Astrocyte of the spinal cord (primary cell): ENCODE measurements at regions not wholly inside any gene's neighbourhood (a gene's known extent, or its start where the extent isn't known, plus 50 kb on each side); places are given as distances from the start of the nearest gene placed in this dataset.

Experiments
- DNase-seq: peaks from one replicate; pipeline ENCODE4 v3.0.0; 2011; ENCODE audit warnings: low read depth, low spot score
- H3K4me3 ChIP-seq: 2 replicates; pipeline ENCODE4 v1.5.1; 2011; ENCODE audit warnings: low read depth, mild to moderate bottlenecking, low read length, moderate library complexity
- in situ Hi-C: cut with HindIII; loops from 2 replicates; pipeline ENCODE4 v1.10.0; 2017; ENCODE audit warnings: low sequenced_read_pairs
- TF ChIP-seq, protein P1 (sequence below): IDR thresholded peaks from 2 replicates; pipeline ENCODE4 v1.5.1; 2012; ENCODE audit warnings: low read depth, mild to moderate bottlenecking, low read length, inconsistent platforms

DNA sequence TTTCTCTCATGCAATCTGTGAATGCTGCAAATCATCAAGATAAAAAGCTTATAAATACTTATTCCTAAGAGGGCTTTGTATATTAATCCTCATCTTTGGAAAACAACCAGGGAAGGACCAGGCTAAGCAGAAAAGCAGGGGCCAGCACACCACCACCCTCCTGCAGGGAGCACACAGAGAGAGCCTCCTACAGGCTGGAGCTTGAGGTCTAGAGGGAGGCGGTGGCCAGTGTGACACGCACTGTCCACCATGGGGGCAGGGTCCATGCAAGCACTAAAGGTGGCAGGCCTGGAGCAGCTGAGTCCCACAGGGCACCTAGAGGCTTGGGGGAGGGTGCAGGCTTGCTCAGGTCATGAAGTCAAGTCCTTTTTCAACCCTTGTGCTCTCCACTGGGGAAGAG, 236.9 kb downstream of the TACR3 start:
- DNase-seq, result no peak
- TF ChIP-seq, protein P1, sequence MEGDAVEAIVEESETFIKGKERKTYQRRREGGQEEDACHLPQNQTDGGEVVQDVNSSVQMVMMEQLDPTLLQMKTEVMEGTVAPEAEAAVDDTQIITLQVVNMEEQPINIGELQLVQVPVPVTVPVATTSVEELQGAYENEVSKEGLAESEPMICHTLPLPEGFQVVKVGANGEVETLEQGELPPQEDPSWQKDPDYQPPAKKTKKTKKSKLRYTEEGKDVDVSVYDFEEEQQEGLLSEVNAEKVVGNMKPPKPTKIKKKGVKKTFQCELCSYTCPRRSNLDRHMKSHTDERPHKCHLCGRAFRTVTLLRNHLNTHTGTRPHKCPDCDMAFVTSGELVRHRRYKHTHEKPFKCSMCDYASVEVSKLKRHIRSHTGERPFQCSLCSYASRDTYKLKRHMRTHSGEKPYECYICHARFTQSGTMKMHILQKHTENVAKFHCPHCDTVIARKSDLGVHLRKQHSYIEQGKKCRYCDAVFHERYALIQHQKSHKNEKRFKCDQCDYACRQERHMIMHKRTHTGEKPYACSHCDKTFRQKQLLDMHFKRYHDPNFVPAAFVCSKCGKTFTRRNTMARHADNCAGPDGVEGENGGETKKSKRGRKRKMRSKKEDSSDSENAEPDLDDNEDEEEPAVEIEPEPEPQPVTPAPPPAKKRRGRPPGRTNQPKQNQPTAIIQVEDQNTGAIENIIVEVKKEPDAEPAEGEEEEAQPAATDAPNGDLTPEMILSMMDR, result no peak
- in situ Hi-C loops, result no loop called here
- H3K4me3 ChIP-seq, result no peak overlapping the region

DNA sequence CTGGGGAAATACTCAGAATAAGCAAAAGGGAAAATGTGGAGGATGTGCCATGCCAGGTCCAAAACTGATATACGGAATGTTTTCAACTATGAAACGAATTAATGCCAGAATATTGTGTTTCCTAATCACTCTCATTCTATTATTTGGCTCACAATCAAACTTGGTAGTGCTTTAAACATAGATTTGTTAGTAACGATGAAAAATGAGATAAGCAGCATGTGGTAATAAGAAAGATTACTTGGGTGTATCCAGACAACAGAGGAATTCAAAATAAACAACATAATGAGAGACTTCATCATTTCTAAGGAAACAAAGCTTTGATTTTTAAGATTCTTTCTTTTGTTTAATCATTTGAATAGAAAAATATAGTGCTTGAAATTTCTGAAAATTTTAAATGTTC, 237.3 kb downstream of the TACR3 start:
- H3K4me3 ChIP-seq, result no peak overlapping the region
- TF ChIP-seq, protein P1, result no peak
- DNase-seq, result no peak
- in situ Hi-C loops, result no loop called here

DNA sequence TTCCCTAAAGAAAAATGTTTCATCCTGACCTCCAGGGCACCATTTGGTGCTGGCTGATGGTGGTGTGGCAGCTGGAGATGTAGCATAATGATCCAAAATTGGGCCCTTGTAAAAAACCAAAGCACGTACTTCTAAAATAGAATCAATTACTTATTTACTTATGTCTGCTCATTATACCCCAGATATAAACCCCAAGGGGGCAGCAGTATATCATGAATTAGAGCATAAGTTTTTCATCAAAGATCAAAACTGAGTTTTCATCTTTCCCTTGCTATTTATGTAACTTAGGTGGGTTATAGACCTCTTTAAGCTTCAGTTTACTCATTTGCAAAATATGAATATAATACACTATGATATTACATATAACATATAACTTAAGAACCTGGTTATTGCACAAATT, 241.1 kb downstream of the TACR3 start:
- DNase-seq, result peak; percentile 12
- TF ChIP-seq, protein P1, result no peak
- H3K4me3 ChIP-seq, result no peak overlapping the region
- in situ Hi-C loops, result no loop called here

DNA sequence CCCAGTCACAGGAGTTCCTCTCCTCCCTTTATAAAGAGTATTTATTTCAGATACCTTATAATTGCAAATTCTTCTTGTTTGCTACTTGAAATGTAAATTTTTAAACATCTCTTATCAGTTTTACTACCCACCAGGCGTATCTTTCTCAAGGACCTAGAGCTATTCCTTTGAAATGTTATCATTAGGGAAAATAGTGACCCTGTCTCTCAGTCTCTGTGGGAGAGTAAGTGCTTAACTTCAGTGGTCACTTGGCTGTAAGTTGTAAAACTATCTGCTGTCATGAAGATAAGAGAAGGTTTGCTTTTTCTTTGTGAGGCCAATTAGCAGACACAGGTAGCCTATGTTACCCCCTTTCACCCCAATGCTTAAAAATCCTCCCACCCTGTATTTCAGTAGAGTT, 241.6 kb downstream of the TACR3 start:
- no peak overlapping the region for H3K4me3 ChIP-seq
- DNase-seq, result no peak
- TF ChIP-seq, protein P1, result no peak
- in situ Hi-C loops, result no loop called here

DNA sequence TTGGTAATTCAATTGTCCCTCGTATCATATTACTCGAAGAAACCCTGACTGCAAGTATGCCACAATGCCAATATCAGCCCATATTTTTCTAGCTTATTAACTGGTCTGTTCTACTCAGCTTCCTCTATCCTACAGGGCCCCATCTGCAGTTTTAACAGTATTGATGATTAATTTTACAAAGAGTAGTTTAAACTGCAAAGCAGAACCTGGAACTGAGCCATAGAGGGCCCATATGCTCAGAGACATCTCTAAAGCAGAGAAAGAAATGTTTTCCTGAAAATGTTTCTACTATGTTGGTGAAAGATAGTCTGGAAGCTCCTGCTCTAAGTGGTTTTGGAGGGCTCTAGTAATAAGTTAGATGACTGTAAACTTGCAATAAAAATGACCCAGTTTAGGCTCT, 259.4 kb upstream of the CENPE start:
- no peak overlapping the region for H3K4me3 ChIP-seq
- in situ Hi-C loops, result no loop called here
- DNase-seq, result no peak
- TF ChIP-seq, protein P1, result no peak

DNA sequence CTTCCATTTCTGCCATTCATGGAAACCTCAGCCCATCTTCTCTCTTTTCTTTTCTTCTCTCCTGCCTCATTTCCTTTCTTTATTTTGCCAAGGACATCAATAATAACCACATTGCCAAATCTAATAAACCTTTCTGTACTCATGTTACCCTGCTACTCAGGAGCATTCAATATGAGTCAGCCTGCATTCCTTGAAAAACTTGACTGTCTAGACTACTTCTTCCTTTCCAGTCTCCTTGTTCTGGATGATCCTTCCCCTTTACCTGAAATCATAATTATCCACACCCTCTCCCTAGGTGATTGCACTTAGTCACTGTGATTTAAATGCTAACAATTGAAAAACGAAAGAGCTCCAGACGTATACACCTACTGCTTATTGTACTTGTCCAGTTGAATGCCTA, 253.2 kb upstream of the CENPE start:
- in situ Hi-C loops, result no loop called here
- no peak overlapping the region for H3K4me3 ChIP-seq
- TF ChIP-seq, protein P1, result no peak
- DNase-seq, result no peak

DNA sequence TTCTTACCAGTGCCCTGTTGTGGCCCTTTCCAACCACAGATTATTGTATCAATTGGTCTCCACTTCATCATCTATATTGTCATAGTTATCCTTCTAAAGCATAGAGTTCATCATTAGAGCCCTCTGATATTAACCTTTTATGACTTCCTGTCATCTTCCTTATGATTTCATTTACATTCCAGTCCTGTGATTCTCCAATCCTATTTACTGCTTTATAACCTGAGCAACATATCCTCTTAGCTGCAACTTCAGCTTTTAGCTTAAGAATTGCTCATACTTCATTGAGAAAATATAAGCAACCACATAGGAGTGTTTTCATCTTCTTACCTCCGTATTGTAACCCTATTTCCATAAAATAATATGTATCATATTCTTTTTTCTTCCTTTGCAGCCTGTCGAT, 252.6 kb upstream of the CENPE start:
- H3K4me3 ChIP-seq, result no peak overlapping the region
- no peak for DNase-seq
- in situ Hi-C loops, result no loop called here
- TF ChIP-seq, protein P1, result no peak
